Hypothalamus (tissue), 51 donors: ENCODE measurements at regions not wholly inside any gene's neighbourhood (a gene's known extent, or its start where the extent isn't known, plus 50 kb on each side); places are given as distances from the start of the nearest gene placed in this dataset.
"Not testable (repeated sequence)": the region's sequence is repeated elsewhere in the genome, so short reads cannot be mapped to it uniquely, and the experiment has no call there.

Experiments
- DNase-seq, 51 donors: peaks; one replicate each; lab custom pipeline; 2025; lab: John Stamatoyannopoulos, UW

DNA sequence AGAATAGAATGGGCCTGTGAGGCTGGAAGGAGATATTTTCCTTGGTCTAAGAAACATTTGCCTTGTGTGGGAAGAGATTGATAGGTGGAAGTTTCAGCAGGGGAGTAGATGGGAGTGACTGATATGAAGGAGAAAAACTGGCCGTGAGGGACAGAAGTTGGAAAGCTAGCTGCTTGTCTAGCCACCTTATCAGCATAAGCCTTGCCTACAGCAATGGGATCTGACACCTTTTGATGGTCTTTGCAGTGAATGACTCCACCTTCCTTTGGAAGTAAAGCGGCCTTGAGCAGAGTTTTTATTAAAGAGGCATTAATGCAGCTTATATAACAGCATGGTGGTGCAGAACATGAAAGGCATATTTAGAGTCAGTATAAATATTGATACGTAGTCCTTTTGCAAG, 120.1 kb upstream of the INTU start:
- DNase-seq: not testable (repeated sequence)

DNA sequence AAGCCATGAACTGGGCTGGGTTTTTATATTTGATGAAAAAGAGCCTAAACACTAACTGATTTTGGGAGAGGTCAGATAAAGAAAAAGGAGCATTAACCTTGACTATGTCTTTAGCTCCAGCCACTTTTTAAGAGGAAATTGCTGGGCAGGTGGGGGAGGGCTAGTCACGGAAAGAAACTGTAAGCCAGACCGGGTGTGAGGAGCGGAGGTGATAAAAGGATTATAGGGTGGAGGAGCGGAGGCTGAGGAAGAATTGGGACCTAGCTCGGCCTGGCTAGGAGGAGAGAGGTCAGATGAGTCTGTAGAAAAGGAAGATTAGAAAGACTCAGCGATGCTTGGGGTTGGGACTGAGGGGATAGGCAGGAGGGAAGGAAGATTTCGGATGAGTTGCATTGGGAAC, 117.5 kb upstream of the INTU start:
- not testable (repeated sequence) for DNase-seq

DNA sequence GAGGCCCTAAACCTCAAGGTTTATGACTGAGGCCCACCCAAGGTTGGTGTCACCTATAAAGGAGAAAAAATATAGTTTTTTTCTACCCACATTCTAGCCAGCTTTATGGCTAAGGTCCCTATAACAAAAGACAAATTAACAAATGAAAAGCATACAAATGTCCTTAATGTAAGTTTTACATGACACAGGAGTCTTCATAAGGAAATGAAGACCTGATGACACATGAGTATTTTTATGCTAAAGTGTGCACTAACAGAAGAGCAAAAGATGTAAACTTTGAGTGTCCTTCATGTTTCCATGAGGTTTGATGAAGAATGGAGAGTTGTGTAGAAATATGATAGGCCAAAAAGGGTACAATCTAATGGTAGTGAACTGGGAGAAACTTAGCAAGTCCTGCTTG, 114.7 kb upstream of the INTU start:
- DNase-seq: no peak

DNA sequence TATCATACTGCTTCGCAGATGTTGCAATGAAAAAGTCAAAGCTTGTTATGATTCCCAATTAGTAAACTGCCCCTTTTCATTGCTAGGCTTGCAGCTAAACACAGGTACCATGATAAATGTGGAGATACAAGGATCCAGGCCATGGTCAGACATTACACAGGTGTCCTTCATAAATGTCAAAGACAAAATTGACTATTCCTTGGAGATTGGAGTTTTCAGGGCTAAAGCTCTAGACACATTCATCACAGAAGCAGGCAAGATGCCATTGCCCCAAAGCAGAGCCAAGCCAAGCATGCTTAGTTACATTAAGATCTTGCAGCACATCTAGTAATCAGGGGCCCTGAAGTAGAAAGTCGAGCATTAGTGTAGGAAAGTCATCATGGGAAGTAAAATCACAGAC, 111.3 kb upstream of the INTU start:
- DNase-seq: no peak

DNA sequence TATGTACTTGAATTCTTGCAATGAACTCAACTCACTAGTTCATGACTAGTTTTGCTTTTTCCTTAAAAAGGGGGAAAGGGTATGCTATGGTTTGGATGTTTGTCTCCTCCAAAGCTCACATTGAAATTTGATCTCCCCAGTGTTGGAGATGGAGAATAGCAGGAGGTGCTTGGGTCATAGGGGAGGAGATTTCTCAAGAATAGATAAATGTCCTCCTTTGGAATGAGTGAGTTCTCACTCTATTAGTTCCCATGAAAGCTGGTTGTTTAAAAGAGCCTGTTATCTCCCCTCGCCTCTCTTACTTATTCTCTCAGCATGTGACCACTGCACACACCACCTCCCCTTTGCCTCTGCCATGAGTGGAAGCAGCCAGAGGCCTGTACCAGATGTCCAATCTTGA, 109.4 kb upstream of the INTU start:
- DNase-seq: no peak

DNA sequence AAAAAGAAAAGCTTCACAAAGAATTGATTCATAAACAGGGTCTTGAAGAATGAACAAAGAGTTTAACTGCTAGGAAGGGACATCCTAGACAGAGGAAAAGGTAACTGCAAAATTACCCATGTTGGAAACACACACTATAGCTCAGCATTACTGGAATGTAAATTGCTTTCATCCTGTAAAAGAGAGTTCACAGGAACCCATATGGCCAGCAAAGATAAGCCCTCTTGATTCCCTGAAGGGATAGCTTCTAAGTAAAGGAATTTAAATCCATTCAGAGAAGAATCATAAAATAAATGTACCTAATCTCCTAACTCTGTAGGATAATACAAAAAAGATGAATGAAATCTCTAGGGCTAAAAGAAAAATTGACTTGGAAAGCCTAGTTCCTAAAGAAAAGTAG, 107.1 kb upstream of the INTU start:
- no peak for DNase-seq

DNA sequence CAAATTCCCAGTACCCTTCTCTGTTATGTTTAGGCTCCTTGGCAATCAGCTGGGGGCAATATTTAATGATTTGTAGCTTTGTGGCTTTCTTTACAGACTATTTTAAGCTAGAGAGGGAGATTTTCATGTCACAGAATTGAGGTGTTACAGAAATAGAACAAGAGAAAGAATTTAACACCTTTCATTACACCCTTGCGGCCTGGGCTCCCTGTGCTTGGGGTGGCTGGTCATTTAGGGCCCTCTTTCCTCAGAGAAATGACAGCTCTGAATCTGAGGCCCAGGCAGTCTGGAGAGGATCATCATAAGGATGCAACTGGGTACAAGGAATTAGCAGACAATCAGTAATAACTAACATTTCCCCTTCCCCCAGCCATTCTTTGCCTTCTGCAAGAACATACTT, 104.5 kb upstream of the INTU start:
- no peak for DNase-seq

DNA sequence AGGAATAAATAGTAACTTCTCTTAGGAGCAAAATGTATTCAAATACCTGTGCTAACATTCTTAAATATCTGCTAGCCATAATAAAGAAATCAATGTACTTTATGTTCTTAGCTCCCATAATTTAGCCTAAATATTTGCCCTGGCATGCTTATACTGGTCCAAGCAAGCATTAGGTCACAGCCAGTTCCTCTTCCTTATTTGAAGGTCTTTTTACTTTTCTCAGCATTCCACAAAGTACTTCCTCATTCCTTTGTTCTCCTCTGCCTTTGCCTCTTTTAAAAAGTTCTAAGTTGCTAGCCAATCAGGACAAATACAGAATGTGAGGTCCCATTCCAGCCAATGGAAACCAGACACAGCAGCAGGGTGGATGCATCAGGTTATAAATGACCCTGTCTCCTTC, 102.9 kb upstream of the INTU start:
- DNase-seq: not testable (repeated sequence)

DNA sequence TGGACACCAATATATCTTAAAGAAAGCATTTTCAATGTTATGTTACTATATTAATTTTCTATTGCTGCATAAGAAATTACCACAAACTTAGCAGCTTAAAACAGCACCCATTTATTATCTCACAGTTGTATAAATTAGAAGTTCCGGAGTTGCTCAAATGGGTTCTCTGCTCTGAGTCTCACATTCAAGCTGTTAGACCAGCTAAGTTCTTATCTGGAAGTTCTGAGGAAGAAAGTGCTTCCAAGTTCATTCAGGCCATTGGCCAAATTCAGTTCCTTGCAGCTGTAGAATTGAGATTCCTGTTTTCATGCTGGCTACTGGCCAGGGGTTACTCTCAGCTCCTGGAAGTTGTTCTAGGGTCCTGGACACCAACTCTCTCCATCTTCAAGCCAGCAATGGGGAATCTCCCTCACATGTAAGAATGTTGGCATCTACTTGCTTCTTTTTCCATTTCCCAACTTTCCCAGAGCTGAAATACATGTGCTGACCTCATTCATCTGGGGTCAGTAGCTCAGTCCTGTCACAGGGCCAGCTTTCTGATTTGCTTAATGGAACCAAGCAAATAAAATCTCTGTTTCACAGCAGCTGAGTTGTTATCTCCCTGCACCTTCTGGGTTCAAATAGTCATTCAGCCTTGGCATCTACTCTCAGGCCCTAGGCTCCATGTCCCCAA, 99.6 kb upstream of the INTU start:
- DNase-seq: no peak

DNA sequence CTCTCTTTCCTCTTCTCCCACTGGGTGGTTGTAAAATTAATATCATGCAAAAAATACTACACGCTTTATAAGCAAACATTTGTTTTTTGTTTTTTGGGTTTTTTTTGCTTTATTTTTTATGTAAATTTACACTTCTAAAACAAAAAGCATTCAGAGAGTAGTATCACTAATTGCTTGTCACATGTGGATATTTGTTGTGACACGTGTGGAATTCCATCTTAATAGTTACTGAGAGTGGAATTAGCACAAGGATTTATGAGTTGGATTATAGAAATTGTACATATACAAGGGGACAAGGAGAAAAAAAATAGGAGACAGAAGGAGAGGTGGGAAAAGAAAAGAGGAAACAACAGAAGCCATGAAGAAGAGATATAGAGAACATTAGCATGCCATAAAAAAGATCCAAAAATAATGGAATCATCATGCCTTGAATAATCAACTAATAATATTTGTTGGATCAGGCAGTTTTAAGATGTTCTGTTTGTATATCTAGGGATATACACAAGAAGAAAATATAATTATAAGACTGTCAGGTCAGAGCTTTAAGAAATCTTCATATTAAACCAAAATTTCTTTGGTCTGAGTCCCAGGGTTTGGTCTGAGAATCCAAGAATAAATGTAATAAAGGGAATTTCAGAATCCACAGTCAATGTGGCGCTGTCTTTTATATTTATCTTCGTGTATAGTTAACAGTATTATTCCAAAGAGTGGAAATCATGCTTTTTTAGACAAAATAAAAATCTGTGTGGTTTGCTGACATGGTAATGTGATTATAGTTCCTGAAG, 98.5 kb upstream of the INTU start:
- DNase-seq: no peak

DNA sequence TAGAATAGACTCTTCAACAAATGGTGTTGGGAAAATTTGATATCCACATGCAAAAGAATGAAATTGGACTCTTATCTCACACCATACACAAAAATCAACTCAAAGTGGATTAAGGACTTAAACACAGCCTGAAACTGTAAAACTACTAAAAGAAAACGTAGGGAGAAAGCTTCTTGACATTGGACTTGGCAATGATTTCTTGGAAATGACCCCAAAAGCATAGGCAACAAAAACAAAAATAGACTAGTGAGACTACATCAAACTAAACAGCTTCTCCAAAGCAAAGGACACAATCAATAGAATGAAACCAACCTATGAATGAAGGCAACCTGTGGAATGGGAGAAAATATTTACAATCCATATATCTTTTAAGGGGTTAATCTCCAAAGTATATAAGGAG, 94.7 kb upstream of the INTU start:
- DNase-seq: no peak

DNA sequence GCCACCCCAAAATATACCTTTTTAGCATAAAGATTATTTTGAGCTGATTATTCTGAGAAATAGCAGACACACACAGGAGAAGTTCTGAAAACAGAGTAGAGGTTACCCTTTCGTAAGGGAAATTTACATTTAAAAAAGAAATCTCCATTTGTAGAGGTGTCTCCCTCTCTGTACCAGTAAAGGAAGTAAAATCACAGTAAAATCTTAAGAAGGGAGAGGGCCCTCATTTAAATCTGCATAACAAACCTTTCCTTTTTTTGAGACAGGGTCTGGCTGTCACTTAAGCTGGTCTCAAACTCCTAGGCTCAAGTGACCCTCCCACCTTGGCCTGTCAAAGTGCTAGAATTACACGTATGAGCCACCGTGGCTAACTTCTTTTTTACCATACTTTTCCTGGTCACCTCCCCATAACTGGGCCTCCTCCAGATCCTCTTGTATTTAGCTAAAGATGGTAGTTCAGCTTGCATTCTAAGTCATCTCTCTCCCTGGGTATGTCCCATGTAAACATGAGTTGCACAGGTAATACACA, 92.2 kb upstream of the INTU start:
- DNase-seq: no peak

DNA sequence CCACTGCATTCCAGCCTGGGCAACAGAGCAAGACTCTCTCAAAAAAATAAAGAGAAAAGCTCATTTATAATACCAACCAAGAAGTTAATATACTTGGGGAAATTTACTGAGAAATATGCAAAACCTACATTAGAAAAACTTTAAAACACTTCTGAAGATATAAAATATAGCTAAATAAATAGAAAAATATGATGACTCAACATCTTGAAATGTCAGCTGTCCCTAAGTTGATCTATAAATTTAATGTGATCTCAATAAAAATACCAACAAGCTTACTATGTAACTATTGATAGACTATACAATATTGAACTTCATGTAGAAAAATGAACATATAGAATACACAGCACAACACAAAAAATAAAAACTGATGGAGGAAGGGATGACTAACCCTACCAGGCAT, 87.5 kb upstream of the INTU start:
- no peak for DNase-seq

DNA sequence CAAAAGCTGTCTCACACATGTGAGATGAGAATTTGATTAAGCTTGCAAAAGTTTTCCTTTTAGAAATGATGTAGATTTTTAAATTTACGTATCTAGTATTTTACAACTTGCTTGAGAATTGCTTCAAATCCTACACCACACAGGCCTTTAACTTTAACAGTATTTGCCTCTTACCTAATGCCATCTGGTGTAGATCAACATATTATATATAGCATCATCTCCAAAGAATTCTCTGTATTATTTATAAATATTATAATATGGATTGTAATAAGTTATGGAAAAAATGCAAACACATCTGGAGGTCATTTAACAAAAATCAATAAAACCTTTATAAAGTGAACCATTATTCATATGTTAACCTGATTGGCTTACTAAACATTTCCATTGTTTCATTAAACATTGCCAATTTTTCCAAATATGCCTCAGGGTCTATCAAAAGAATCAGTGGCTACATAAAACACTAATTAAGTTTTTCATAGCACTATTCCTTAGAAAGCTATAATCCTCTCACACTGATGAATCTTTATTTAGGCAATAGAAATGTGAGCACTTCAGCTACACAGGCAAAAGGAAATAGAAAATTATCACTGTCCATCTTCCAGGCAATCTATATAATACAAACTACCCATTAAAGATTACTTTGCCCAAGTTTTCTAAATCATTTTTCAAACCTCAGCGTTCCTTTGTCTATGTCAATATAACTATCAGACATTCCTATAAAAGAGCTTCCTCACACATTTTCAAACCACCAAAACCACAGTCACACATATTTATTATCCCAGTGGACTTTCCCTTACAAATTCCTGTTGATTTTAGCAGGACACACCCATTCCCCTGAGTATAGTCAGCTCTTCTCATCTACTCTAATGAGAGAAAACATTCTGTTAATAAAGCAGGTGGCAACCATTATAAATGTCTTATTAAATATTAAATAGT, 83.5 kb upstream of the INTU start:
- DNase-seq: no peak

DNA sequence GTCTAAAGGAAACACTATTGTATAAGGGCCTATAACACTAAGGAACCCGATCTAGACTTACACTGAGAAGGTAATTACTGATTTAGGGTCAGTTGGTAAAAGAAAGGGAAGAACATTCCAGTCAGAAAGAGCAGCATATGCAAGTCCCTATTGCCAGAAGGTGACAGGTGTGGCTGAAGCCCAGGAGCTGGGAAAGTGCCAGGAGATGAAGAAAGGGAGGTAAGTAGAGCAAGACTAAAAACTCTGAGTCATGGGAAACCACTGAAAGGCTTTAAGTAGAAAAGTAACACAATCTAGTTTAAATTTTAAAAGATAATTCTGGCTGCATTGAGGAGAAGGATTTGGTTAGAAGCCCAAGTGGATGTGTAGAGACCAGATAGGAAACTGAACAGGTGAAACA, 77.7 kb upstream of the INTU start:
- DNase-seq: no peak

DNA sequence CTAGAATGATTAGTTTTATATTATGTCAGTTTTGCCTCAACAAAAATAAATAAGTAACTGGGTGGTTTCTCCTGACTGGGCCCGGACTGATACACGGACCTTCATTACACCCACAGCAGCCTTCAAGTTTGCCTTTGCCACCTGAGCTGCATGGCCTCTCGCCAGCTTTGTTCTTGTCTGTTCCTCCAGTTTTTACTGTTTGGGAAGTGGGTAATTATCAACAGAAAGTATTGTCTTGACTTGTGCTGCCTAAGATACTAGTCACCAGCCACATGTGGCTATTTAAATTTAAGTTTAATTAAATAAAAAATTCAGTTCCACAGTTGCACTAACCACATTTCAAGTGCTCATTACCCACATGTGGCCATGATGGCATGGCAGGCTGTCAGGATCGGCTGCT, 74.7 kb upstream of the INTU start:
- no peak for DNase-seq

DNA sequence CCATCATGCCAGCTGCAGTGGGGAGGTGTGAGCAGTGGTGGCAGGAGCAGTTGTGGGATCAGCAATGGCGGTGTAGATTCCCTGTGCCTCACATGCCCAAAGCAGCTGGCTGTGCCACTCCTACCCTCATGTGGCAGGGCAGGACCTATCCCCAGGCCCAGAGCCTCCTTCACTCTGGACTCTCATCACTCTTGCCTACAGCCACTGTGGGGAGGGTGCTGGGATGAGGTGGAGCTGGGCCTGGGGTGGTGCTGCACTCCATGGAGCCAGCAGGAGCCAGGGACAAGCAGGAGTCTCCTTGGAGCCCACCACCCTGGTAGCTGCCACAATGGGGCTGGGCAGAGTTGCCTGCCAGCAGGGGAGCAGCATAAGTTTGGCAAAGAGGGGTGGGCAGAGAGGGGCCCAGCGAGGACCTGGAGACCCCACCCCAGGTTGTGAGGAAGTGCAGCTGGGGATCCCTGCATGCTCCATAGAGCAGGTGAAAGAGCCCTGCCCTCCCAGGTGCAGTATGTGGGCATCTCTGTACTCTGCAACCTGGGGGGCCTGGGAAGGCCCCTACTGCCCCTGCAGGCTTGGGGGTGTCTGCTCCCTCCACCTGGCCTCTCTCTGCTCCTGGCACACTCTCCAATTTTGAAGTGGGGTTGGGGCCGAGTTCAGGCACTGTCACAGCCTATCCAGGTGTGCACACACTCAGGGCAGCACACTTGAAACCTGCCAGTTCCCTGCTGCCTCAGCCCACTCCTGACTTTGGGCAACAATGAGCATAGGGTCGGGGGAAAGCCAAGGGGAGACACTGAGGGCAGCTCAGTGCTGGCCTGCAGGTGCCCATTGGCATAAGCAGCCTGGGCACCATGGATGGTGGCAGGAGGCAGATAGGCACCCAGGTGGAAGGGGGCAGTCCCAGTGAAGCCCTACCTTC, 74.0 kb upstream of the INTU start:
- DNase-seq: no peak

DNA sequence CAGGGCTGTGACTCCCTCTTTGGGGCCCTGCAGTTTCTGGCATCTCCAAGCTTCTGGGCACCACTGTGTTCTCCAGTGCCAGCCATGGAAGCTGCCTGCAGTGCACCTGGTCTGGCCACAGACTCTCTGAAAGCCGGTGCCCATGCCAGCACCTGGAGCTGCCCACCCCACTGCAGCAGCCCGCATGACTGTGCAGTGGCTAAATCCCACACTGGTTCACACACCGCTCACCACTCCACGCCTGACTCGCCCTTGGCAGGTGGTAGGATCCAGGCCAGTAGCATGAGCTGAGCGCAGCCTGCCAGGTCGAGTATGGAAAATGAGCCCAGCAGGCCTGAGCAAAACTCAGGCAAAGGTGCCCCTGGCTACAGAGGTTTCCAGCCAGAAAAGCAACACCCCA, 72.8 kb upstream of the INTU start:
- no peak for DNase-seq

DNA sequence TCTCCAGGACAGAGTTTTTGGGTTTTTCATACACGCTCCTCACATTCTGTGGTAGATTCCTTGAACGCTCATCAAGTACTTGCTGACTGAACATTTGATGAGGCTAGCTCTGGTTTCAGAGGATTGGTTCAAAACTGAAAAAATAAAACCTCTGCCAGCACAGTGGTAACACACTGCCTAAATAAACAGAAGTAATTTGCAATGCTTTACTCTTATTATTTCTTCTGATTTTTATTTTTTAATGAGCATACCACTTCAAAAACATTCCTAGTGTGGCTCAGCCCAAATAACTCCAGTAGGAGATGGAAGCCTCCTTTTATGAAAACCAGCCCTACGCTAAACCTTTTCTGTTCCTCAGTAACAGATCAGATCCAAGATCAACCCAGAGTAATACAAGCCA, 72.0 kb upstream of the INTU start:
- DNase-seq: no peak

DNA sequence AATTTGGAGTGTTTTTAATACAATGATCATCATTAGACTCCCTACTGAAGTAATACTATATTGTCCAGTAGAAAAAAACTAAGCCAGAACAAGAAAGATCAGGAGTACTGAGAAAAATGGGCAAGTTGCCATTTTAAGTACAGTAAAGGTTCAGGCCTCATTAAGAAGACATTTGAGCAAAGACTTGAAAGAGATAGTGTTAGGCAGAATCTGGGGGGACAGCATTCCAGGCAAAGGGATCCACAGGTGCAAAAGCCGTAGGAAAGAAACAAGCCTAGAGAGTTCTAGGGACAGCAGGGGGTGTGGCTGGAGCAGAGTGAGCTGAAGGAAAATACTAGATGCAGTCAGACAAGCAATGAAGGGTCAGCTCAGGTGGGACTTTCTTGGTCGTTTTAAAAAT, 58.1 kb upstream of the INTU start:
- no peak for DNase-seq
